GM10266 (cell line): ENCODE measurements at regions not wholly inside any gene's neighbourhood (a gene's known extent, or its start where the extent isn't known, plus 50 kb on each side); places are given as distances from the start of the nearest gene placed in this dataset.

Source experiments
- DNase-seq: peaks from one replicate; pipeline ENCODE4 v3.0.0; 2012; ENCODE audit errors: extremely low spot score
- TF ChIP-seq, protein P1 (sequence below): IDR thresholded peaks from 2 replicates; pipeline ENCODE4 v1.5.1; 2012; ENCODE audit warnings: mild to moderate bottlenecking, low read depth; ENCODE audit not compliant: control insufficient read depth, insufficient read depth; ENCODE audit errors: missing control alignments

DNA sequence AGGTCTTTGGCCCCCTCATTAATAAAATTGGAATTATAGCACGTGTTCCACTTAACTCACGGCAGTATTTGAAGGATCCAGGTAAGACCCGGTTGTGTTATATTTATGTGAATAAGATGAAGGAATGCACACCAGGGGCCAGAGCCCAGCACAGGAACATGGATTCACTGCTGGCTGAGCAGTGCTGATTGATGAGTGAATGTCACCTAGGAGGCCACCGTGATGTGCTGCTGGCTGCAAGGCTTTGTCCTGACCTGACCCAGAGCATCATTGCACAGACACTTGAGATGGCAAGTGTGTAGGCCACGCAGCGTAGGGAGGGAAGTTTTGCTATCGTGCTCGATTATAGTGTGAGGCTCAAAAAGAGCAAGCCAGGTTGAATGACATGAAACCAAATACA lies 350.7 kb upstream of the MGMT start:
- TF ChIP-seq, protein P1, sequence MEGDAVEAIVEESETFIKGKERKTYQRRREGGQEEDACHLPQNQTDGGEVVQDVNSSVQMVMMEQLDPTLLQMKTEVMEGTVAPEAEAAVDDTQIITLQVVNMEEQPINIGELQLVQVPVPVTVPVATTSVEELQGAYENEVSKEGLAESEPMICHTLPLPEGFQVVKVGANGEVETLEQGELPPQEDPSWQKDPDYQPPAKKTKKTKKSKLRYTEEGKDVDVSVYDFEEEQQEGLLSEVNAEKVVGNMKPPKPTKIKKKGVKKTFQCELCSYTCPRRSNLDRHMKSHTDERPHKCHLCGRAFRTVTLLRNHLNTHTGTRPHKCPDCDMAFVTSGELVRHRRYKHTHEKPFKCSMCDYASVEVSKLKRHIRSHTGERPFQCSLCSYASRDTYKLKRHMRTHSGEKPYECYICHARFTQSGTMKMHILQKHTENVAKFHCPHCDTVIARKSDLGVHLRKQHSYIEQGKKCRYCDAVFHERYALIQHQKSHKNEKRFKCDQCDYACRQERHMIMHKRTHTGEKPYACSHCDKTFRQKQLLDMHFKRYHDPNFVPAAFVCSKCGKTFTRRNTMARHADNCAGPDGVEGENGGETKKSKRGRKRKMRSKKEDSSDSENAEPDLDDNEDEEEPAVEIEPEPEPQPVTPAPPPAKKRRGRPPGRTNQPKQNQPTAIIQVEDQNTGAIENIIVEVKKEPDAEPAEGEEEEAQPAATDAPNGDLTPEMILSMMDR, result no peak
- no peak for DNase-seq

DNA sequence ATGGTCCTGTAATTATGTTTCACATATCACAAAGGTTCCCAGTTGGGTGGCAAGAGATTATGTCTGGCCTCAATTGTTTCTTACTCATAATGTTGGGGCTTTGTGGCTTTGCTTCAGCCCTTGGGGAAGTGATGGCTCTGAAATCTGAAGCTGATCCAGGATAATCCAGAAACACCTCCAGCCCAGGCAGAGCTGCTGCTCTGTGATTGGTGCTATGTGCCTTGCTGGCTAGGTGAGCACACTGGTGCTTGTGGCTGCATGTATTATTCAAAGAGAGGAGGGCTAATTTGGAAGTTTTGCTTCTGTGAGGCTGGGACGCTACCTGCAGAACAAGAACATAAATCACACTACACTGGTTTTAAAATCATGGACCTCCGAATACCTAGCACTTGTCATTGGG lies 346.6 kb upstream of the MGMT start:
- TF ChIP-seq, protein P1, result no peak
- no peak for DNase-seq

DNA sequence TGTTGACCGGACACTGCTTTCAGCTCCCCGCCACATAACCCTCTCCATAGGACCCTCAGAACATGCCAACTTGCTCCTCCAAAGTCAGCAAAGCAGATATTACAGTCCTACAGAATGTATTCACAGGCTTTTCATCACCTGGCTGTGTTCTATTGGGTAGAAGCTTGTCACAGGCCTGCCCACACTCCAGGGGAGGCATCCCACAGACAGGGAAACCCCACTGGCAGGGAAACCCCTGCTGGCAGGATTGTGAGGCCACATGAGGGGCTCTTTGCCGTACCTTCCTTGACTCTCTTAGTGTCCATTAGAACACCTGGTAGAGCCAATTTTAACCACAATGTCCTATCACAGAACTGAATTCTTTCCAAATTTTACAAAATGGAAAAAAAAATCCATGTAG lies 344.2 kb upstream of the MGMT start:
- no peak for DNase-seq
- TF ChIP-seq, protein P1, result no peak

DNA sequence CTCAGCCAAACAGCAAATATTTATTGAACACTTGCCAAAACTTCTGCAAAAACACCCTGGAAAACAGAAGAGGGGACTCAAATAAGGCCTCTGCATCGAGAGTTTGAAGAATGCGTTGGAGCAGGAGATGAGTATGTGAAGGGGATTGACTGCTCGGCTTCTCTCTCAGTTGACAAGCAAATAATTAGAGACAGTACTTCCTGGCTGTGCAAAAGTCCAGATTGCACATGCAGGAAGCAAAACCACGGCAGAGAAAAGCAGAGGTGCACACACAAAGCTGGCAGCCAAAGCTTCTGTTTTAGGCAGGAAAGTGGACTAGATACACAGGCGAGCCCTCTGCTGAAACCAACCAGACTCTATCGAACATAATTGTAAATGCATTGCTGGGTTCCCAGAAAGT lies 343.6 kb upstream of the MGMT start:
- TF ChIP-seq, protein P1, result no peak
- no peak for DNase-seq

DNA sequence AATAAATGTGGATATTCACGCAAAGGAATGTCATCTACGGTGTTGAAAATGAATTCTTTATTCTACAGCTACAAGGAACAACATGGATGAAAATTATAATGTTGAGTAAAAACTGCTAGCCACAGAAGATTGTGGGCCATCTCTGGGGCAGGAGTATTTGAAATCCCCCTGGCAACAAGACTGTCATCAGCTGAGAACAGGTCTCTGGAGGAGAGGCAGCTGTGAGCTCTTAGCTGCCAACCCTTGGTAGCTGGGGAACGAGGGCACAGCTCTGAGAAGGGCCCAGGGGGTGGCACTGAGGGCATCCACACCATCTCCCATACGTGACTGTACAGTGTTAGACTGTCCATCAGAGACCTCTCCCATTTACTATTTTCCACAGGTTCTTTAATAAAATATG lies 340.1 kb upstream of the MGMT start:
- DNase-seq, result no peak

DNA sequence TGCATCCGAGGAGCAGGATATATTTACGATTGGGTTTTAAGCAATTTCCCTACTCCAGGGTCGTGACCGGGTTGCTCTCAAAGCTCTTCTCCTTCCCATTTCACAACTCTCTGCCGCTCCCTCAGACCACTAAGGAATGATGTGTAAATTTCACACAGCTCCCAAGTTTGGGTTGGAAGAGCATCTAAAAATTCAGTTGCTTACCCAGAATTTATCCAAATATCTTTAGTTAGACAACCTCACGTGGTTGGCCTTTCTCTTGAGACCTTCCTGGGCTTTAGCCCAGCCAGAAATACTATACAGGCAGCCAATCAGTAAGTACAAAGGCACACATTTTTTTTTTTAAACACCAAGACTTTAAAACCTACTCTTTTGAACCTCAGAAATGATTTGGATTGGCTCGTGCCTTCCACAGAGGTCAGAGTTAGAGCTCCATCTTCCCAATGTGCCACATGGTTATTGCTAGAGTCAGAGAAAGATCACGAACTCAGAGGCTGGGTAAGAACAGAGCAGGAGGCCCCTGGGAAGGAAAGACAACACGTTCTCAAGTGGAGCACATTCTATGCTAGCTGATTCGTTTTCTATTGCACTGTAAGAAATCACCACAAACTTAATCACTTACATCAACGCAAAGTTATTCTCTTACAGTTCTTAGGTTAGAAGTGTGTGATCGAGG lies 335.4 kb upstream of the MGMT start:
- TF ChIP-seq, protein P1, result no peak
- DNase-seq, result no peak

More for the DNA sequence above, 340.1 kb upstream of the MGMT start:
- TF ChIP-seq, protein P1, result no peak

DNA sequence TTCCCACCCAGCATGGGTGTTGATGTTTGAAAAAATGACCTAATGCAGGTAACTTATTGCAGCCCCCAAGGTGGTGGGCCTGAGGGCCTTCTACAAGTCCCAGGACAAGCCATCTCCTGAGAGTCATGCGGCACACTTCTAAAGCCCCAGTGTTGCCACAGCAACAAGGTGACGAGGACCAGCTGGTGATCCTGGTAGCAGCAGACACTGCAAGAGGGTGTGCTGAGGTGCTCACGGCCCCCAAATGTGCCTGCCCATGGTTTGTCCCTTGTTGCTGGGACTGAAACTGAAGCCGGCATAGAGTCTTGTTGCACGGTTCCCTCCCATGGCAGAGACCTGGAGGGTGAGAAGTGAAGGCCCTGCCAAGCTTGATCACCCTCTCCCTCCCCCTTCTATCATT lies 333.2 kb upstream of the MGMT start:
- no peak for DNase-seq
- TF ChIP-seq, protein P1, result no peak
